K562 (cell line): ENCODE measurements at regions not wholly inside any gene's neighbourhood (a gene's known extent, or its start where the extent isn't known, plus 50 kb on each side); places are given as distances from the start of the nearest gene placed in this dataset.

Source experiments
- EWSR1 ChIP-seq: fragments of 450-650 bp; IDR thresholded peaks from 2 replicates; pipeline ENCODE4 v1.6.1; 2018; ENCODE audit warnings: borderline replicate concordance, mild to moderate bottlenecking, low read depth, moderate library complexity; ENCODE audit not compliant: partially characterized antibody
- GATA2 ChIP-seq: sonication (generic); formaldehyde crosslinking; IDR thresholded peaks from 2 replicates; pipeline ENCODE4 v1.4.0; 2020; ENCODE audit warnings: mild to moderate bottlenecking, missing genetic modification reagents
- KLF13 ChIP-seq: fragments of 450-650 bp; IDR thresholded peaks from 2 replicates; pipeline ENCODE4 v1.6.1; 2016; ENCODE audit warnings: missing genetic modification characterization, low read depth, mild to moderate bottlenecking, missing compliant biosample characterization, moderate library complexity, borderline replicate concordance
- ZKSCAN3 ChIP-seq: fragments of 250-450 bp; sonication (Bioruptor Pico); IDR thresholded peaks from 2 replicates; pipeline ENCODE4 v1.4.0; 2020
- ZNF354B ChIP-seq: fragments of 250-450 bp; sonication (Bioruptor Pico); IDR thresholded peaks from 2 replicates; pipeline ENCODE4 v1.4.0; 2020
- ZNF639 ChIP-seq, 2 experiments: fragments of 200-800 bp in 1 of 2; sonication (Bioruptor generic) in 1 of 2; sonication (generic) in 1 of 2; formaldehyde crosslinking in 1 of 2; IDR thresholded peaks in 1 of 2; conservative IDR thresholded peaks in 1 of 2; 2 replicates each; pipeline versions ENCODE4 v1.5.0 to v1.6.1; 2016 to 2020; ENCODE audit warnings: missing compliant biosample characterization in 1 of 2, missing genetic modification characterization in 1 of 2, missing genetic modification reagents in 1 of 2
- ZNF75A ChIP-seq: fragments of 450-650 bp; formaldehyde crosslinking; IDR thresholded peaks from 2 replicates; pipeline ENCODE4 v1.4.0; 2020; ENCODE audit warnings: mild to moderate bottlenecking
- TF ChIP-seq, protein P1 (sequence below), 2 experiments: fragments of 450-650 bp in 1 of 2; sonication (generic) in 1 of 2; formaldehyde crosslinking in 1 of 2; IDR thresholded peaks; 2 replicates each; pipeline versions ENCODE4 v1.7.1 to v1.9.0; 2016 to 2022; ENCODE audit warnings: inconsistent platforms in 1 of 2, mild to moderate bottlenecking in 1 of 2, missing genetic modification reagents in 1 of 2

DNA sequence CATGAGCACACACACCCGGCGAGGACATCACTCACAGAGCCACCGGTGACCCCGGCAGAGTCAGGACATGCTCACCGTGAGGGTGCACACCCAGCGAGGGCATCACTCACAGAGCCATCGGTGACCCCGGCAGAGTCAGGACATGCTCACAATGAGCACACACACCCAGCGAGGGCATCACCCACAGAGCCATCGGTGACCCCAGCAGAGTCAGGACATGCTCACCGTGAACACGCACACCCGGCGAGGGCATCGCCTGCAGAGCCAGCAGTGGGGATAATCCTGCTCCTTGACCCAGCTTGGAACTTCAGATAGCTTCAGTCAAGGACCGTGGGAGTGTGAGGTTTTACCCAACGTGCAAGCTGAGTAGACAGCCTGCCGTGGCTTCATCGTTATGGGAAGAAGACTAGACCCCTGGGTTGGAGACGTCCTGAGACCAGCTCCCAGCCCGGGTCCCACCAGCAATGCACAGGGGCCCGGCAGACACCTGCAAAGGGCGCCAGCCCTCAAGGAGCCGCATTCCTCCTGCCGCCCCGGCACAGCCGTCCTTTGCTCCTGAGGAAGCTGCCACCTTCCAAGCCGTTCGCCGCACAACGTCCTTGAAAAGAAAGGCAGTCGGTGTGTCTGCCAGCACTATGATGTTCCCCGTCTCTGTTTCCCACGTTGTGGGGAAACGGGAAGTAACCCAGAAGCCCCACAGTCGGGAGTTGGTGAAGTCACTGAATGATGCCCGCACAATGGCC is 192.3 kb downstream of the DLL1 start (continued):
- TF ChIP-seq, protein P1, sequence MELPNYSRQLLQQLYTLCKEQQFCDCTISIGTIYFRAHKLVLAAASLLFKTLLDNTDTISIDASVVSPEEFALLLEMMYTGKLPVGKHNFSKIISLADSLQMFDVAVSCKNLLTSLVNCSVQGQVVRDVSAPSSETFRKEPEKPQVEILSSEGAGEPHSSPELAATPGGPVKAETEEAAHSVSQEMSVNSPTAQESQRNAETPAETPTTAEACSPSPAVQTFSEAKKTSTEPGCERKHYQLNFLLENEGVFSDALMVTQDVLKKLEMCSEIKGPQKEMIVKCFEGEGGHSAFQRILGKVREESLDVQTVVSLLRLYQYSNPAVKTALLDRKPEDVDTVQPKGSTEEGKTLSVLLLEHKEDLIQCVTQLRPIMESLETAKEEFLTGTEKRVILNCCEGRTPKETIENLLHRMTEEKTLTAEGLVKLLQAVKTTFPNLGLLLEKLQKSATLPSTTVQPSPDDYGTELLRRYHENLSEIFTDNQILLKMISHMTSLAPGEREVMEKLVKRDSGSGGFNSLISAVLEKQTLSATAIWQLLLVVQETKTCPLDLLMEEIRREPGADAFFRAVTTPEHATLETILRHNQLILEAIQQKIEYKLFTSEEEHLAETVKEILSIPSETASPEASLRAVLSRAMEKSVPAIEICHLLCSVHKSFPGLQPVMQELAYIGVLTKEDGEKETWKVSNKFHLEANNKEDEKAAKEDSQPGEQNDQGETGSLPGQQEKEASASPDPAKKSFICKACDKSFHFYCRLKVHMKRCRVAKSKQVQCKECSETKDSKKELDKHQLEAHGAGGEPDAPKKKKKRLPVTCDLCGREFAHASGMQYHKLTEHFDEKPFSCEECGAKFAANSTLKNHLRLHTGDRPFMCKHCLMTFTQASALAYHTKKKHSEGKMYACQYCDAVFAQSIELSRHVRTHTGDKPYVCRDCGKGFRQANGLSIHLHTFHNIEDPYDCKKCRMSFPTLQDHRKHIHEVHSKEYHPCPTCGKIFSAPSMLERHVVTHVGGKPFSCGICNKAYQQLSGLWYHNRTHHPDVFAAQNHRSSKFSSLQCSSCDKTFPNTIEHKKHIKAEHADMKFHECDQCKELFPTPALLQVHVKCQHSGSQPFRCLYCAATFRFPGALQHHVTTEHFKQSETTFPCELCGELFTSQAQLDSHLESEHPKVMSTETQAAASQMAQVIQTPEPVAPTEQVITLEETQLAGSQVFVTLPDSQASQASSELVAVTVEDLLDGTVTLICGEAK (IDR thresholded peaks at IDR 0.05), result no peak
- TF ChIP-seq, protein P1 (CRISPR knock-in tag; IDR thresholded peaks at IDR 0.05), result no peak
- TF ChIP-seq ZKSCAN3 (CRISPR knock-in tag) (no peak), EWSR1 (no peak), ZNF354B (CRISPR knock-in tag) (no peak), ZNF639 (CRISPR knock-in tag; conservative IDR thresholded peaks at IDR 0.05 in 1 of 2, IDR thresholded peaks at IDR 0.05 in 1 of 2) (no peak), GATA2 (CRISPR knock-in tag) (no peak), KLF13 (tag) (no peak), ZNF75A (CRISPR knock-in tag) (no peak)
